ENCODE measurements at regions not wholly inside any gene's neighbourhood (a gene's known extent, or its start where the extent isn't known, plus 50 kb on each side); places are given as distances from the start of the nearest gene placed in this dataset.
"Not testable (repeated sequence)": the region's sequence is repeated elsewhere in the genome, so short reads cannot be mapped to it uniquely, and the experiment has no call there.

DNA sequence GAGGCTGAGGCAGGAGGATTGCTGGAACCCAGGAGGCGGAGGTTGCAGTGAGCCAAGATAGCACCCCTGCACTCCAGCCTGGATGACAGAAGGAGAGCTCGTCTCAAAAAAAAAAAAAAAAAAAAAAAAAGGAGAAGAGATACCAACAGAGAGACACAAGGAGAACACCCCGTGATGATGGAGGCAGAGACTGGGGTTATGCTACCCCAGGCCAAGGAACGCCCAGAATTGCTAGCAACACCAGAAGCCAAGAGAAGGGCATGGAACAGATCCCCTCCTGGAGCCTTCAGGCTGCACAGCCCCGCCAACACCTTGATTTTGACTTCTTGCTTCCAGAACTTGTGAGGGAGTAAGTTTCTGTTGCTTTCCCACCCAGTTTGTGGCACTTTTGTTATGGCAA, 148.0 kb upstream of the FOXN3 start:
- DNase-seq: no peak

DNA sequence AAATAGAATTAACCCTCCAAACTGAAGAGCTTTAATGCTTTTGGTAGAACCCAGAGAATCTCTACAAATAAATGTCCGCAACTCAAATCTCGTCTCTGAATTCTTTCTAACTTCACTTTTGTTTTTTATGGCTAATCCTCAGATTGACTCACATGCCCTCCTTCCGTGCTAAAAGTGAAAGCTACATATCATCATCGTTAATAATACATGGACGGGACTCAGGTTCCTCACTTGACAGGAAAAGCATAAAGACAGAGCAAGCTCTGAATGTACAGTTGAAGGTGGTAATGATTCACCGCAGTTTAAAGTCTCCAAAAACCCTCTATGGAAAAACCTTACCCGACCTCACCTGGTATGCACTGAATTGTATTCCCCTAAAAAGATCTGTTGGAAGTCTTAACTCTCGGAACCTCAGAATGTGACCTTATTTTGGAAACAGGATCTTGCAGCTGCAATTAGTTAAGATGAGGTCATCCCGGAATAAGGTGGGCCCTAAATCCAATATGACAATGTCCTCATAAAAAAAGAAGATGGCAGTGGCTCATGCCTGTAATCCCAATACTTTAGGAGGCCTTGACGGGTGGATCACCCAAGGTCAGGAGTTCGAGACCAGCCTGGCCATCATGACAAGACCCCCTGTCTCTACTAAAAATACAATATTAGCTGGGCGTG, 147.4 kb upstream of the FOXN3 start:
- no peak for DNase-seq

- no peak for DNase-seq
These were observed 146.4 kb upstream of the FOXN3 start for GRCh38 chr14:89563471-89563870.

DNA sequence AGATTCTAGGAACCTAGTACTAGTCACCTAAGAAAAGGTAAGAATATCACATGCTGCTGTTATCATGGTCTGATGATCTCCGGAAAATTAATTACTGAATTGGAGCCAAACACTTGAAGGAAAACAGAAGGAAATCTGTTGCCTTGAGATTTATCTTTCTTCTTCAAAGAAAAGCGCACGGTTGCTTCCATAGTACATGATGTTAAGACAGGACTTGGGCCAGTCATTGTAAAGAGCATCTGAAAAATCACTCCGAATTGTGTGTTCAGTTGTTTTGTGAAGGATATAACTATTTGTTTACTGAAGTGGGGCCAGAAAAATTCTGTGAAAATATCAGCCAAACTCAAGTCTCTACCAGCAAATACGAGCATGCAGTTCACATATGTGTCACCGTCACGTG, 134.9 kb upstream of the FOXN3 start:
- DNase-seq: no peak

- DNase-seq: no peak
These were observed 134.4 kb upstream of the FOXN3 start for GRCh38 chr14:89551432-89551831.

GRCh38 chr14:89550821-89551220, 133.8 kb upstream of the FOXN3 start:
- no peak for DNase-seq

DNA sequence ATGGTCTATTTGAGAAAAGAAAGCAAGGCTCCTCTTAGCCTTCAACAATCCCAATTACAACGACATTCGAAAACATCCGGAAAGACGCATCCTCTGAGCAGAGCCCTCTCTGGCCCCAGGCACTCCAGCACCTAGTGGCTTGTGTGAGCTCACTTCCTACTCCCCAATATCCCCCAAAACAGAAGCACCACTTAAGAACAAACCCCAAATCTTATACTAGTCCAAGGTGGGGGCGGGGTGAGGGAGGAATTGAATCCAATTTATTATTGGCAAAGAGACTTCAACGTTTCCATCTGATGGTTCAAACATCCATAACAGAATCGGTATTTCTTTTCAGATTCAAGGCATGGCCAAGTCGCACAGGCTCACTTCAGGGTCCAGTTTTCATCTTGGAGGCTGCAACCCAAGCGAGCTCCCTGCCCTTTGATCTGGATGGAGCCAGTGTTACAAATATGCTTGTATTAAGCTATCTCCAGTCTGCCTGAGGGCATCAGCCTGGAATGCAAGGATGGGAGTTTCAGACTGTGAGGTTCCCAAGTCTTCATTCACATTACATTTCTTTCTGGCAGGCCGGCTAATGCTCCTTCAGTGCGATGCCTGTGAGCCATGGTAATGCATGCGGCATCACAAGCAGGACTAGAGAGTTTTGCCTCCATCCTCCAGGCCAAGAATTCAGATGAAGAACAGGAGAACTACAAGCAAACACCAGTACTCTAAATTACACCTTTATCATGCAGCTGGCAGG, 132.5 kb upstream of the FOXN3 start:
- no peak for DNase-seq

GRCh38 chr14:89547047-89547446, 130.0 kb upstream of the FOXN3 start:
- not testable (repeated sequence) for DNase-seq

- no peak for DNase-seq
These were observed 127.7 kb upstream of the FOXN3 start for GRCh38 chr14:89544636-89545301.

GRCh38 chr14:89543425-89543790, 126.4 kb upstream of the FOXN3 start:
- peak; percentile 46 for DNase-seq

DNA sequence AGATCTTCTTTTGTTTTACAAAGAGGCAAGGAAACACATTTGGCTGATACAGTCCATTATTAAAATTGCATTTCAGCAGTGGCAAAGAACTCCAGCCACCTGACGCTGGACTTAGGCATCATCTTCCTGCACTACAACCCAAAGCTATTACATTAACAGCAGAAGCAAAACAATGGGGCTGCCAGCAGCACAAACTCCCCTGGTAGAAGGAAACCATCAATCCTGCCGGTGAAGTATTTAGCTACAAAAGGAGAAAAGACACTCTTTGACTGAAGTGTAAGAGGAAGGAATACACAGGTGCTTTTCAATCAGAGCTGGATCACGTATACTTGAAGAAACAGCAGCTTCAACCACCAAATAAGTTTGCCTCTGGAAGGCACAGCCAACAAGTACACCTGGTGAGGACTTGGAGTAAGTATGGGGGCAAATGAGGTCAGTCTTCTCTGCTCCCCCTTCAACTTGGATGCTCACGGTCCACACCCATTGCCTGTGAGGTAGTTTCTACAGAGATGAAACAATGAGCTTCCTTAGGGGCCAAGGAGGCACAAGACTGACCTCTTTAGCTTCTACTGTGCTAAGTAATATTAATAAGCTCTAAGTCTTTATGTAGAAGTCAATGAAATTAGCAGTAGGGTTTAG, 125.9 kb upstream of the FOXN3 start:
- no peak for DNase-seq

- DNase-seq: no peak
These were observed 123.9 kb upstream of the FOXN3 start for GRCh38 chr14:89540830-89541470.

DNA sequence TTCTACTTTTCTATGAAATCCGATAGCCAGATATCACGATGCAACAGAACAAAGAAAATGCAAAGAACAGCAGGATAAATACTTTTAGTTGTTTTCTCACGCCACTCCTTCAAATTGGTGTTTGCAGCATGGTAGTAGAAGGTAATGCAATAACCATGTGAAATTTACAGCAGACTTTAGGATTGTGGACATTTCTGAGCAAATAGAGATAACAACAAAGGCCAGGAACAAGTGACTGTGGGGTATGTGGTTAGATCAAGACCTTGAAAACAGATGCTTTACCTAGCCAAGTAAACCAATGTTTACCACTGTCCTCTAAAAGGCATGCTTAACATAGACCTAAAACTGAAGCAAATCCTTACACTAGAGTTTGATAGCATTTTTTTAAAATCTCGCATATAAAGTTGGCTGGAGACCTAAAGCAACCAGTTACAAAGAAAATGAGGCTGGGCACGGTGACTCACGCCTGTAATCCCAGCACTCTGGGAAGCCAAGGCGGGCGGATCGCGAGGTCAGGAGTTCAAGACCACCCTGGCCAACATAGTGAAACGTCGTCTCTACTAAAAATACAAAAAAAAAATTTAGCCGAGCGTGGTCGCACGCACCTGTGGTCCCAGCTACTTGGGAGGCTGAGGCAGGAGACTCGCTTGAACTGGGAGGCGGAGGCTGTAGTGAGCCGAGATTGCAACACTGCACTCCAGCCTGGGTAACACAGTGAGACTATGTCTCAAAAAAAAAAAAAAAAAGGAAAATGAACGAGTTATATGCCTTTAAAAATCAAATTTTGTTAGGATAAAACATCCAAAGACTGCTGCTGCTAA, 123.2 kb upstream of the FOXN3 start:
- no peak for DNase-seq

DNA sequence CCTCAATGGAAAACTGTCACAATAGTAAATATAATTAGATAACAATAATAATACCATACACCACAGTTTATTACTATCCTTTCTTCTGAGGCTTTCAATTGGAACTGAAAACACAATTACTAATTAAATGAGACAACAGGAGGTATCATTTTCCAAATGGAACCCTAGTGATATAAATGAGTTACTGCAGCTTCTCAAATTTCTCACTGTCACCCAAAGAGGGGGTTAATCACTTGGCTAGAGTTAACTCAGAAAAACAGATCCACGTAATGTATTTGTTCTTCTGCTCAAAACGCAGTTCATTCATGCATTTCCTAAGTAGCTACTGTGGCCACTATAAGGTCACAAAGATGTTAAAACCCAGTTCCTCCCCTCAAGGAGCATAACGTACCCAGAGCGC, 120.9 kb upstream of the FOXN3 start:
- DNase-seq: no peak

DNA sequence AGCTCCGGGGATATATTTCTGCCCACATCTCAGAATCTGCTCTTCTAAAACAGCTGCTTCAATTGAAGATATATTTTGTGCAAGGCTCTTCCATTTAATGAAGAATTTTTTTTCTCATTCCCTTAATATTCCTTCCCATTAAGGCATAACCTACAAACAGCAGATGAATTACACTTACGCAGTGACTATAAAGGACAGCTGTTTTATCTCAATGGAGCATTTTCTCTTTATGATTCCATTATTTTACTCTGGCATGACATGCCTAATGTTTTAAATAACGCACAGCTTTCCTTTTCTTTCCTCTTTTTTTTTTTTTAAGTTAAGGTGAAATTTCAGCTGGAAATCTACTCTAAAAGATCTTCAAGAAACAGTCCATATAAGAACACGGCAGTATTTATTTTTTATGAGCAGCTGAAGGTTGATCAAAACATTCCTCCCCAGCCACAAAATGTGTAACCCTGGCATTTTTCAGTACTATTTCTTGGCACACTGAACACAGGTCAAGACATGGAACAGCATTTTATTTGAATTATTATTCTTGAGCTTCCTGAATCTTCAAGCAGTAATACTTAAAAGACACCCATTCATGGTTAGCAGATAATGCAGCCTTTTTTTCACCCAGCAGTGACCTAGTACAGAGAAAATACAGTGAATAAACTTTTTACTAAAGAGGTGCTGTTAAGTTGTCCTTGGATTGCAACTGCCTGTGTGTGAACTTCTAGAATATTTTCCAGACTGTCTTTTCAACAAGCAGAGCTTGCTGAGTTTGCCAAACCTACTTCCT, 118.1 kb upstream of the FOXN3 start:
- DNase-seq: no peak

DNA sequence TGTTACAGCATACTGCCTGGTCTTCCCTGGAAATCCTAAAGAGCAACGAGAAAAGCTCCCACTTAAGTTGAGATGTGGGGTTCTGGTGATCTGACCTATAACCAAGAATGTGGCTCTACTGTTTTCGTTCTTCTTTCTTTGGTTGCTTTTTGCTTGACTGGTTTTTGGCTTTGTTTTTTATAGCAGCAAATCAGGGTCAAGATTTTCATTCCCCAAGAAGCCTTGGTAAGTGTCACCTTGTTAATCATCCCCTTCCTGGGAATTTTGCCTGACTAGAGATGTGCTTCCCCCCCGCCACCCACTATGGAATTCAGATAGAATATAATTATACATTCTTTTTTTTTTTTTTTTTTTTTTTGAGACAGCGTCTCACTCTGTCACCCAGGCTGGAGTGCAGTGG, 116.7 kb upstream of the FOXN3 start:
- no peak for DNase-seq

- DNase-seq: no peak
These were observed 116.1 kb upstream of the FOXN3 start for GRCh38 chr14:89533136-89533535.

DNA sequence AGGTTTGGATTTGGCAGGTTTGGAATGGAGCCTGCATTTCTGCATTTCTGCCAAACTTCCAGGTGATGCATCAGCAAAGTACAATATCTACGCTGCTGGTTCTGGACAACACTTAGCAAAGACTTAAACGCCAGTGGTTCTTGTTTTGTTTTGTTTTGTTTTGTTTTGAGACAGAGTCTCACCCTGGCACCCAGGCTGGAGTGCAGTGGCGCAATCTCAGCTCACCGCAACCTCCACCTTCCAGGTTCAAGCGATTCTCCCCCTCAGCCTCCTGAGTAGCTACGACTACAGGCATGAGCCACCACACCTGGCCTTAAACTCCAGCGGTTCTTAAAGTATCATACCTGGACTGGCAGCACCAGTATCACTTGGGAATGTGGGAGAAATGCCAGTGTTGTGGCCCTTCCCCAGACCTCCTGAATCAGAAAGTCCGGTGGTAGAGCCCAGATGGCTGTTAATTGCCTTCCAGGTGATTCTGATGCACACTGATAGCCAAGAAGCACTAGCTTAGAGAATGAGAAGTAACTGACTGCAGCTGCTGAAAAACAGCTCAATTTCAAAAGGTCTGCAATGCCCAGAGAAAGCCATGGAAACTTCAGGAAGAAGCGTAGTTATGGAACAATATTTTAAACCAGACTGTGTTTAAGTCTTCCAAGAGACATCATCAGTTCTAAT, 114.8 kb upstream of the FOXN3 start:
- no peak for DNase-seq

GRCh38 chr14:89524990-89525667, 108.1 kb upstream of the FOXN3 start:
- no peak for DNase-seq

GRCh38 chr14:89524412-89524811, 107.4 kb upstream of the FOXN3 start:
- no peak for DNase-seq

Data from occipital lobe (tissue), 1 donor.